HG03342 (cell line): ENCODE measurements at regions not wholly inside any gene's neighbourhood (a gene's known extent, or its start where the extent isn't known, plus 50 kb on each side); places are given as distances from the start of the nearest gene placed in this dataset.

ENCODE experiments used
- ATAC-seq: cut with Tn5 transposase; IDR thresholded peaks from one replicate; pipeline ENCODE4 v1.9.1; 2021; ENCODE audit warnings: mild to moderate bottlenecking, moderate library complexity; ENCODE audit not compliant: unreplicated experiment

- ATAC-seq, result no peak
Observed at GRCh38 chr4:123092586-123092985, 170.2 kb upstream of the NUDT6 start.

DNA sequence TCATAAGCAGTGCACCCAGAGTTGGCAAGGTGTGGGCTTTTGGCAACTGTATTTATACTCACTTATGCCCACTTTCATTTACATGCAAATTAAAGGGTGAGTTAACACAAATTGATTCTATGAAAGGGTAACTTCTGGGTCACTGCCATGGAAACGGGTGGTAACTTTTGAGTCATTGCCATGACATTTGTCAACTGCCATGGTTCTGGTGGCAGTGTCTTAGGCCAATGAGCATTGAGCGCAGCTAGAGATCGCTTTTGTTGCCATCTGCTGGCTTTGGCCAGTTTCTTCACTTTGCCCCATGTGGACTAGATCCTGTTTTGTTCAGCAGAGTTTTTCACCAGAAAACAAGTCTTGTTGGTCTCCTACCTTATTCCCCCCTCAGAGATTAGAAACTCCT is 170.8 kb upstream of the NUDT6 start:
- ATAC-seq, result no peak

GRCh38 chr4:123096038-123096437 is 173.6 kb upstream of the NUDT6 start:
- no peak for ATAC-seq

- ATAC-seq, result peak; percentile 87
Observed at GRCh38 chr4:123102897-123103471, 180.6 kb upstream of the NUDT6 start.

DNA sequence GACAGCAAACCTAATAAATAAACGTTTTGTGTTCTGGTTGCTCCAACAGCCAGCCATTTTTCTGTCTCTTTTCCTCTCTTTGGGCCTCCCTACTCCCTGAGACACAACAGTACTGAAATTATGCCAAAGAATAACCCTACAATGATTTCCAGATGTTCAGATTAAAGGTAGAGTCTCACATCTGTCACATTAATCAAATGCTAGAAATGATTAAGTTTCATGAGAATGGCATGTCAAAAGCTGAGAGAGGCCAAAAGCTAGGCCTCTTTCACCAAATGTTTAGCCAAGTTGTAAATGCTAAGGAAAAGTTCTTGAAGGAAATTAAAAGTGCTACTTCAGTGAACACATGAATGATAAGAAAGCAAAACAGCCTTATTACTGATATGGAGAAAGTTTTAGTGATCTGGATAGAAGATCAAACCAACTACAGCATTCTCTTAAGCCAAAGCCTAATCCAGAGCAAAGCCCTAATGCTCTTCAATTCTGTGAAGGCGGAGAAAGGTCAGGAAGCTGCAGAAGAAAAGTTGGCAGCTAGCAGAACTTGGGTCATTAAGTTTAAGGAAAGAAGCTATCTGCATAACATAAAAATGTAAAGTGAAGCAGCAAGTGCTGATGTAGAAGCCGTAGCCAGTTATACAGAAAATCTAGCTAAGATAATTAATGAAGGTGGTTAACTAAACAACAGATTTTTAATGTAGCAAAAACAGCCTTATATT is 182.1 kb upstream of the NUDT6 start:
- ATAC-seq, result no peak

- no peak for ATAC-seq
Observed at GRCh38 chr4:123105026-123105420, 182.6 kb upstream of the NUDT6 start.

DNA sequence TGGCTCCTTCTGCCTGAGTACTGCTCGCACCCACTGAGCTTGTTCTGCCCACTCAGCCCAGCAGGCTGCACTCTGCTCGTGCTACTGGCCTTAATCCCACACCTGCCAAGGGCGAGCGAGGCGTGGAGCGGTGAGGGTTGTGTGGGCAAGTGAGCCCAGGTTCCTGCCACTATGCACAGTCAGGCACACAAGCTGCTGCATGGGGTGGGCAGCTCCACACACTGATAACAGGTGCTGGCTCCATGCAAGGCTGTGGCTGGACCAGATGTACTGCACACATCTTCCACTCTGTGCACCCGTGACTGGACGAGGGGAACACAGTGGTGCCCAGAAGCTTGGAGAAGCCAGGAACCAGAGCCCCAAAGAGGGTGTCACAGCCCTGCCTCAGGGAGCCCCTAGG is 184.3 kb upstream of the NUDT6 start:
- ATAC-seq, result no peak

- no peak for ATAC-seq
Observed at GRCh38 chr4:123107444-123108252, 185.3 kb upstream of the NUDT6 start.

- ATAC-seq, result no peak
Observed at GRCh38 chr4:123109139-123109538, 186.7 kb upstream of the NUDT6 start.

DNA sequence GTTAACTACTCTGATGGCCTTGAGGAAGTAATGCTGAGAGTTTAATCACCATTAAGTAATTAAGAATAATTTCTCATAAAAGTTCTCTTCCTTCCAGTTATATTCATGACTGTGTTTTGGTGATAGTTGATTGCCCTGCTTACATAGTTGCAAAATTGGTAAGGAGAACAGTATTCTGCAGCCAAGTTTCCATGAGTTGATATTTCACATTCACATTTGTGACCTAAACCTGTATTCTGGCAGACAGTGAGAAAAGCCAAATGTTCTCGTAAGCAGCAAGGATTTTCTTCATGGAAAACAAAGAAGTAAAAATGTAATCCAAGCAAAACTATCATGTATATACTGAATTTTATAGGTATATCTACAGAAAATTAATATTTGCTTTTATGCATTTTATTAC is 187.8 kb upstream of the NUDT6 start:
- ATAC-seq, result no peak

DNA sequence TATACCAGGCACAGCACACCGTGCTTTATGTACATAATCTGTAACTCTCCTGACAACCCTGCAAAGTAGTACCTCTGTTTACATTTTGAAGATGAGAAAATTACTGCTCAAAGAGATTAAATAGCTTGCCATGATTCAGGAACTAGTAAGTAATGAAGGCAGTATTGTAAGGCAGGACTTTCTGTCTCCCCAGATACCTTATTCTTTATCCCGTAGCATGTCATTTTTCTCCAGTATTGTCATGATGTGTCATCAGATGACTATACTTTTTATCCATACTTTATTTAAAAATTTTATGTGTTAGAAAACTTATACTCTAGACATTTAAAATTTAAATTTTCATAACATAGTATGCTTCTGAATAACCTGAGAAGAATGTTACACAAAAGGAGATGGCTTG is 188.3 kb upstream of the NUDT6 start:
- no peak for ATAC-seq

DNA sequence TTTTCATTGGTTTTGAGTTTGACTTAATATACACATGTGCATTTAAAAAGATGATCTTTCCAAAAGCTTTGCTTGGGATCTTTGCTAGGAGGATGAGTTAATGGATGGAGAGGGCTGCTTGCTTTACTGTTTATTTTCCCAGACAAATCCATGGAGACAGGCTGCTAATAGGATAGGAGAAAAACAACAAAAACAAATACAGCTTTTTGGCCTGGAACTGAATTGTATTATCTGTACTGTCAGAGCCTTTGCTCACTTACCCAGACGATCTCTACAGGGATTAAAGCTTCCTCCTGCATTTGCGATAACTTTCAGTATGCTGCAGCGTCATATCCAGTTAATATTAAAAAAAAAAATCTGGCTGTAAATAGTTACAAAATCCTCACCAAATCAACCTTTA is 190.8 kb upstream of the NUDT6 start:
- no peak for ATAC-seq

DNA sequence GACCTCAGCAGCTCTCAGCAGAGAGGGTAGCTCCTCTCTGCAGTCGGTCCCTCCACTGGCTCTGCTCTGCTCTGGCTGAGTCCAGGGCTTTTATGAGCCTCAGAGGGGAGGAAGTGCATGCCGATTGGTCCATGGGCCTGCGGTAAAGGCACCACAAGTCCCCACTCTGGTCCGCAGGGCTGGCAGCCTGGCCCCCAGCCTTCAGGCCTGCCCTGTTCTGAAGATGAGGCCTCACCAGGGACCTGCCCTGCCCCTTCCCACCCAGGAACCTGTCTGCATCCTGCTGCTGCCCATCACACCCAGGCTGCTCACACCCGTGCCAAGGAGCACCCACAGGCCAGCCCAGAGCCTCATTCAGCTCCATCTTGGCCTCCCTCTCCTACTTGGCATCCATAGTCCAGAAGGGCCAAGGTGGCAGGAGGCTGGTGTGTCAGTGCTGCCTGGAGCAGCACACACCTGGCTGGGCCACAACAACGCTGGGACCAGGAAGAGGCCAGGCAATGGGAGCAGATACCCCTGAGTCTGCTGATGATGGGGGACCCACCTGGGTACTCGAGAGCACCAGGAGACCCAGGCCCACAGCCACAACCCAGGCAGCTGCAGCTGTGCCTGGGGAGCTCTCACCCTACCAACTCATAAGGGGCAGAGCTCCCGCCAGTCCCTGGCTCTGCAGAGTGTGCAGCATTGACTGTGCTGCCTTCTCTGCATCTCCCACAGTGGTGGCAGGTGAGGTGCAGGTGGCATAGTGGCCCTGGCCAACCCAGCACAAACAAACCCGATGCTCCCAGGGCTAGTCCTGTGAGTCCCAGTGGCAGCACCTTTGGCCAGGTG is 191.9 kb upstream of the NUDT6 start:
- no peak for ATAC-seq

DNA sequence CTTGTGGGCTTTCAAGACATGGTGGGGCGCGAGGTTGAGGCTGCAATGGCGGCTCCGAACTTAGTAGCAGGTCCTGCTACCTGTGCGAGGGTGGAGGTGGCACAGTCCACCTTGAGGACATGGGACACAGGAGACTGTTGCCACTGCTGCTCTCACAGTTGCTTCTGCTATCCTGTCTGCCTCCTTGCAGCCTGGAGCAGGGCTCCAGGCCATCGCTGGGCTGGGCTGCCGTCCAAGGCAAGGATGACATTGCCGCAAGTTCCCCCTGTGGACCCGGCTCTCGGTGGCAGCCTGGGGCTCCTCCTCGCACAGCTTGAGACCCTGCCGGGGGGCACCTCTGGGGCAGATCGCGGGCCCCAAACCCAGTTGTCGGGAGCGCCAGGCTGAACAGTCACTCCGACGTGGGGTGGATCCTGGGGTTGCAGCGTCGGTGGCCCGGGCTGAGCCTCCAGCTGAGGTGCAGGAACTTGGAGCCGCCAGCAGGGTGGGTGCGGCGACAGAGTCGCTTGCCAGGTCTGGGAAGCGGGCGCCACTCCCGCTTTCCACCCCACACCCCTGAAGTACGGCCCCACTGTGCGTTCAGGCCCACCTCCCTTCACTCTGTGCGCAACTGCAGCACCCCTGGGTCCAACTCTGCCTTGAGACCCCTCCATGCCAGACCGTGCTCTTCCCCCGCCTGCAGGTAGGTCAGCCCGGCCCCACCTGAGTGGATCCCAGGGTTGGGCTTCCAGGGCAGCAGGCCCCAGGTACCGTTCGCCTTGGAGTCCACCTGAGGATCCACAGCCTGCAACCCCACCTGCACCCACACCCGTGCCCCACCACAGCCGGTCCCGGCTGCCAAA is 192.7 kb upstream of the NUDT6 start:
- ATAC-seq, result no peak

- no peak for ATAC-seq
Observed at GRCh38 chr4:123116412-123116811, 194.0 kb upstream of the NUDT6 start.

DNA sequence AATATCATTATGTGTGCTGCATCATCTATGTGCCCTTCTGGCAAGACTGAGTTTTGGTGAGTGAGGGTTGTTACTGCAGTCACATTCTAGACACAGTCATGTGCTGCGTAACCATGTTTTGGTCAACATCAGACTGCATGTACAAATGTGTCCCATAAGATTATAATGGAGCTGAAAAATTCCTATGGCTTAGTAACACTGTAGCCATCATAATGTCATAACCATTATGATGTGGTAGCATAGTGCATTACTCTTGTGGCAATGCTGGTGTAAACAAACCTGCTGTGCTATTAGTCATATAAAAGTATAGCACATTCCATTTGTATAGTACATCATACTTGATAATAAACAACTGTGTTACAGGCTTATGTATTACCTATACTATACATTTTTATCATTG is 198.1 kb upstream of the NUDT6 start:
- ATAC-seq, result no peak

- no peak for ATAC-seq
Observed at GRCh38 chr4:123121241-123121907, 199.0 kb upstream of the NUDT6 start.

DNA sequence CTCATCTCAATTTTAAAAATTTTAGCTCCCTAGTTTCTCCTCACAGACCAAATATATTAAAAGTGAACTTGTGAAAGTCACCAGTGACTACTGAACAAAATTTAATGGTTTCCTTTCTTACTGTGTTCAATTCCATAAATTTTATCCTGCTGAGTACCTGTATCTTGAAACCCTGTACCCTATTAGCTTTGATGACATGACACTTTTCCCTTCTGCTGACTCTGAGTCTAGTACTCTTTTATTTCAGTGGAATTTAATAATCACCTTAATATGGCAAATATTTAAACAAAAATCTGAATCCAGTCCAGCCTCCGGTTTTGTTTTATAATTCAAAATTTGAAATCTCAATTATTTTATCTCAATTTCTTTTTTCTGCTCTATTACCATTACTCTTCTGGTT is 203.1 kb upstream of the NUDT6 start:
- no peak for ATAC-seq

GRCh38 chr4:123127218-123127617 is 204.8 kb upstream of the NUDT6 start:
- no peak for ATAC-seq

DNA sequence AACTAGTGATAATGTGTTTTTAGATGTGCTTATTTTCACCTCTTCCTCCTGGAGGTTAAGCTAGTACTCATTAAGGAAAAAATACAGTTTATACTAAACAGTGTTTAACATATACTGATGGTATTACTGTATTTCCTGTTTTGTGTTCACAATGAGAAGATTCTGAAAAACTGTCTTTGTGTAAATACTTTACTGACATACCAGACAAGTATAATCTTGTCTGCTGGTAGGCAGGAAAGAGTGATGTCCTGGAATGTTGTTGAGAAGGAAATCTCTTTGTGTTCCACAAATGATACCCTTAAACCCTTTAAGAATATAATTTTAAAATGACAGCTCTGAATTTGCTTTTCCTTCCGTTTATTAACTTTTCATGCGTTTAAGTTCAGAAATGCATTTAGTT is 205.5 kb upstream of the NUDT6 start:
- no peak for ATAC-seq
